GM12878 (cell line): ENCODE measurements at regions not wholly inside any gene's neighbourhood (a gene's known extent, or its start where the extent isn't known, plus 50 kb on each side); places are given as distances from the start of the nearest gene placed in this dataset.

Experiments used
- ATAC-seq: fragments of 200-7000 bp; cut with Tn5 transposase; 3 replicates; pipeline ENCODE4 v1.9.1; 2020; ENCODE audit warnings: mild to moderate bottlenecking, moderate library complexity
- BruUV-seq: library from RNA; stranded (reverse); fragments of 400-500 nt; replicated peaks from 2 replicates; lab custom pipeline; 2021; lab: Mats Ljungman, UMichigan
- CTCF ChIA-PET: fragments of 300-600 bp; sonication (Branson Sonifier 250); formaldehyde crosslinking; extraction: SDS; loops from one replicate; lab custom pipeline; 2021; ENCODE audit warnings: inconsistent platforms; lab: Yijun Ruan, JAX
- POLR2A ChIA-PET: fragments of 350-600 bp; formaldehyde crosslinking; extraction: SDS; loops from one replicate; lab custom pipeline; 2021; ENCODE audit warnings: inconsistent platforms; lab: Charles Lee
- RAD21 ChIA-PET: fragments of 300-600 bp; sonication (Branson Sonifier 250); formaldehyde crosslinking; loops from one replicate; lab custom pipeline; 2023; ENCODE audit warnings: antibody characterized with exemption; ENCODE audit not compliant: unreplicated experiment; lab: Charles Lee
- SMC1A ChIA-PET: fragments of 300-600 bp; sonication (Branson Sonifier 250); formaldehyde crosslinking; loops from one replicate; lab custom pipeline; 2023; ENCODE audit not compliant: unreplicated experiment, uncharacterized antibody; lab: Charles Lee
- DNase-seq: peaks from one replicate; pipeline ENCODE4 v3.0.0-alpha.2; 2011; ENCODE audit warnings: low read depth, low spot score
- FAIRE-seq: peaks from 3 replicates; lab custom pipeline; 2011; peaks lifted over from hg19 to GRCh38; lab: Jason Lieb, UNC
- H2AFZ ChIP-seq: 2 replicates; pipeline ENCODE4 v1.6.0; 2011; ENCODE audit warnings: low read depth, low read length, control low read depth; ENCODE audit not compliant: control insufficient read depth
- H3K27ac ChIP-seq: 2 replicates; pipeline ENCODE4 v1.5.1; 2011; ENCODE audit warnings: control low read depth; ENCODE audit not compliant: control insufficient read depth, insufficient read depth
- H3K27me3 ChIP-seq, 2 experiments: replicated peaks in 1 of 2; 2 replicates each; pipeline versions ENCODE4 v1.6.0 to v1.6.1; 2011; ENCODE audit warnings: low read length in 1 of 2; ENCODE audit not compliant: control insufficient read depth in 2 of 2, insufficient read depth in 2 of 2
- H3K36me3 ChIP-seq, 2 experiments: 2 replicates each; pipeline ENCODE4 v1.5.1; 2011; ENCODE audit warnings: low read length in 1 of 2; ENCODE audit not compliant: control insufficient read depth in 2 of 2, insufficient read depth in 2 of 2
- H3K4me1 ChIP-seq: 2 replicates; pipeline ENCODE4 v1.6.1; 2011; ENCODE audit warnings: mild to moderate bottlenecking, low read length, moderate library complexity, mixed read lengths; ENCODE audit not compliant: control insufficient read depth, insufficient read depth
- H3K4me2 ChIP-seq: 2 replicates; pipeline ENCODE4 v1.6.0; 2011; ENCODE audit warnings: control low read depth; ENCODE audit not compliant: control insufficient read depth, insufficient read depth
- H3K4me3 ChIP-seq: fragments of 200-600 bp; sonication (generic); 2 replicates; pipeline ENCODE4 v1.5.1; 2016
- H3K79me2 ChIP-seq: 2 replicates; pipeline ENCODE4 v1.6.0; 2011; ENCODE audit warnings: low read length; ENCODE audit not compliant: control insufficient read depth, insufficient read depth
- H3K9ac ChIP-seq: 2 replicates; pipeline ENCODE4 v1.8.0; 2011; ENCODE audit warnings: low read length, control low read depth, mixed read lengths; ENCODE audit not compliant: control insufficient read depth, insufficient read depth
- H3K9me3 ChIP-seq: replicated peaks from 3 replicates; pipeline ENCODE4 v1.5.1; 2011; ENCODE audit warnings: mild to moderate bottlenecking, low read length; ENCODE audit not compliant: control insufficient read depth, insufficient read depth
- H4K20me1 ChIP-seq: 2 replicates; pipeline ENCODE4 v1.6.0; 2011; ENCODE audit not compliant: control insufficient read depth, insufficient read depth
- BCL11A ChIP-seq: IDR thresholded peaks from 2 replicates; pipeline ENCODE4 v1.6.1; 2011; ENCODE audit warnings: low read depth, low read length
- DPF2 ChIP-seq: fragments of 450-650 bp; IDR thresholded peaks from 2 replicates; pipeline ENCODE4 v1.6.1; 2017; ENCODE audit warnings: mild to moderate bottlenecking
- EED ChIP-seq: sonication (generic); IDR thresholded peaks from 2 replicates; pipeline ENCODE4 v1.6.1; 2016; ENCODE audit warnings: antibody characterized with exemption, low read depth
- IRF4 ChIP-seq: IDR thresholded peaks from 2 replicates; pipeline ENCODE4 v1.6.1; 2011; ENCODE audit warnings: low read depth, low read length
- KLF5 ChIP-seq: fragments of 450-650 bp; IDR thresholded peaks from 2 replicates; pipeline ENCODE4 v1.6.1; 2014; ENCODE audit warnings: mild to moderate bottlenecking; ENCODE audit not compliant: partially characterized antibody
- MEF2A ChIP-seq: IDR thresholded peaks from 2 replicates; pipeline ENCODE4 v1.6.1; 2011; ENCODE audit warnings: low read depth, mild to moderate bottlenecking, low read length, moderate library complexity; ENCODE audit not compliant: insufficient read depth
- NFIC ChIP-seq: IDR thresholded peaks from 2 replicates; pipeline ENCODE4 v1.6.1; 2012; ENCODE audit warnings: low read depth, mild to moderate bottlenecking, inconsistent platforms, low read length, moderate library complexity
- RUNX3 ChIP-seq: IDR thresholded peaks from 2 replicates; pipeline ENCODE4 v1.6.1; 2012; ENCODE audit warnings: low read length, inconsistent platforms
- SPI1 ChIP-seq: IDR thresholded peaks from 2 replicates; pipeline ENCODE4 v1.6.1; 2011; ENCODE audit warnings: low read depth, mild to moderate bottlenecking, low read length, moderate library complexity, borderline replicate concordance; ENCODE audit not compliant: insufficient read depth
- TCF3 ChIP-seq: IDR thresholded peaks from 2 replicates; pipeline ENCODE4 v1.6.1; 2012; ENCODE audit warnings: low read depth, mild to moderate bottlenecking, low read length, borderline replicate concordance; ENCODE audit not compliant: insufficient read depth
- WGBS: methylation state at CpG from one replicate; pipeline ENCODE4 v1.1.6; 2016; ENCODE audit warnings: low lambda C conversion rate; ENCODE audit not compliant: insufficient replicate concordance, insufficient coverage; ENCODE audit errors: missing lambda C conversion rate; 5-methylcytosine and 5-hydroxymethylcytosine counted together
- in situ Hi-C: fragments of 300-500 bp; cut with MboI; formaldehyde crosslinking; loops from 9 replicates; pipeline ENCODE4 v1.14.3; 2018; ENCODE audit warnings: mixed read lengths
- intact Hi-C: fragments of 100-400 bp; cut with micrococcal nuclease; formaldehyde crosslinking; loops from one replicate; pipeline ENCODE4 v1.14.2; 2022; ENCODE audit not compliant: unreplicated experiment
- TF ChIP-seq, protein P1 (sequence below): fragments of 450-650 bp; IDR thresholded peaks from 2 replicates; pipeline ENCODE4 v1.6.1; 2017; ENCODE audit warnings: borderline replicate concordance

DNA sequence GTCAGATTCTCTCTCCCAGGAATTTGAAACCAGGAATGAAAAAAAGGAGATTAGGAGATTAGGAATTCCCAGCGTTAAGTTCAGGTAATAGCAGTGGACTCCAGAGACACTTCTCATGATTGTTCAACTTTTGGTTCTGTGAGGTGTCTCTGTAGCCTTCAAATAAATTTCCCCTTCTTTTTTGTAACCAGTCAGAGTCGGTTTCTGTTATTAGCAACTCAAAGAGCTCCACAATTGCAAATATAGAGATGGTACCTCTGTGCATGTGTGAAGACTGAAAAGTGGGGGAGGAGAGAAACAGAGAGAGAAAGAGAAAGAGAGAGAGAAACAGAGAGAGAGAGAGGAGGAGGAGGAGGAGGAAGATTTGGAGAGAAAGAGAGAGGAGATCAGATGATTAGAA lies 112.8 kb upstream of the STEAP1B start:
- Histone ChIP-seq H3K9me3 (peaks cover 2% of the 10 kb centered on the region; the same call in 2 of the 3 replicates), H3K27me3 (no peaks in the 10 kb centered on the region; a peak in 2 of 4 replicates), H3K4me3 (no peak overlapping the region), H3K36me3 (no peaks in the 10 kb centered on the region), H3K27ac (no peak overlapping the region), H4K20me1 (no peaks in the 10 kb centered on the region), H2AFZ (no peak overlapping the region), H3K9ac (no peak overlapping the region), H3K4me2 (no peak overlapping the region), H3K79me2 (no peaks in the 10 kb centered on the region), H3K4me1 (peaks cover 9% of the 10 kb centered on the region)
- RAD21 ChIA-PET = no interaction called here
- CTCF ChIA-PET = interaction anchor here (1.1 kb wide), 1 partner anchor 114 kb away, joined by 3 read pairs; the partner anchor contains the start of gene IL6
- TF ChIP-seq NFIC (peak; percentile 26; the same call in 1 of the 2 replicates), TCF3 (no peak), DPF2 (no peak)
- 0% methylated on average over 2 of the region's 2 CpGs for WGBS
- SMC1A ChIA-PET = no interaction called here
- intact Hi-C loops = no loop called here
- no peak for DNase-seq
- no peak for FAIRE-seq
- in situ Hi-C loops = no loop called here
- POLR2A ChIA-PET = no interaction called here
- no peak for ATAC-seq
- no TSS peak for BruUV-seq

DNA sequence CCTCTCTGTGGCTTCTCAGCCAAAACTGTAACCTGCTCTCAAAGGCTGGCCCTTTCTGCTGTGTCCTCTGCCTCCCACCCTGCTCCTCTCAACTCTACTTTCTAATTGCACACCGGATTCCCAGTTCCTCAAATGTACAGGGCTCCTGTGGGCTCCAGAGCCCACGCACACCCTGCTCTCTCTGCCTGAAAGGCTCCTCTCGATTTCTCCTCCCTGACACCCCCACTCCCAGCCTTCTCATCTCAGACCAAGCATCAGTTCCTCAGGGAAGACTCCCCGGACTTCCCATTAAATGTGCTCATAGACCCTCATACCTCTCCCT lies 111.7 kb upstream of the STEAP1B start:
- H3K79me2 ChIP-seq = no peaks in the 10 kb centered on the region
- no peak overlapping the region for H2AFZ ChIP-seq
- DNase-seq (no peak), FAIRE-seq (no peak), ATAC-seq (no peak)
- H3K4me2 ChIP-seq = peak overlapping the region; percentile 51; the same call in 1 of the 2 replicates
- ChIA-PET SMC1A (interaction anchor here (1.4 kb wide), 1 partner anchor 28 kb away, joined by 3 read pairs; no protein-coding TSS in a partner anchor), CTCF (interaction anchor here (0.8 kb wide), 1 partner anchor 23 kb away, joined by 4 read pairs; no protein-coding TSS in a partner anchor), RAD21 (no interaction called here), POLR2A (no interaction called here)
- no peaks in the 10 kb centered on the region; a peak in 2 of 4 replicates for H3K27me3 ChIP-seq
- WGBS = 4% methylated on average over 4 of the region's 4 CpGs
- in situ Hi-C loops = no loop called here
- H3K9ac ChIP-seq = no peak overlapping the region
- no peak overlapping the region for H3K27ac ChIP-seq
- H3K4me3 ChIP-seq = no peak overlapping the region
- no peaks in the 10 kb centered on the region; the same call in 2 of the 3 replicates for H3K9me3 ChIP-seq
- BruUV-seq = no TSS peak
- no peaks in the 10 kb centered on the region for H4K20me1 ChIP-seq
- intact Hi-C loops = no loop called here
- no peaks in the 10 kb centered on the region for H3K36me3 ChIP-seq
- TF ChIP-seq RUNX3 = peak; percentile 49; the same call in 1 of the 2 replicates
- 0 out of 2 replicates have a peak, but pooled peaks have one; percentile 31 for TF ChIP-seq NFIC
- TF ChIP-seq MEF2A = 0 out of 2 replicates have a peak, but pooled peaks have one; percentile 29
- TF ChIP-seq BCL11A = peak; percentile 56; the same call in 1 of the 2 replicates
- TF ChIP-seq EED = no peak
- TF ChIP-seq SPI1 = peak; percentile 87
- TF ChIP-seq, protein P1, sequence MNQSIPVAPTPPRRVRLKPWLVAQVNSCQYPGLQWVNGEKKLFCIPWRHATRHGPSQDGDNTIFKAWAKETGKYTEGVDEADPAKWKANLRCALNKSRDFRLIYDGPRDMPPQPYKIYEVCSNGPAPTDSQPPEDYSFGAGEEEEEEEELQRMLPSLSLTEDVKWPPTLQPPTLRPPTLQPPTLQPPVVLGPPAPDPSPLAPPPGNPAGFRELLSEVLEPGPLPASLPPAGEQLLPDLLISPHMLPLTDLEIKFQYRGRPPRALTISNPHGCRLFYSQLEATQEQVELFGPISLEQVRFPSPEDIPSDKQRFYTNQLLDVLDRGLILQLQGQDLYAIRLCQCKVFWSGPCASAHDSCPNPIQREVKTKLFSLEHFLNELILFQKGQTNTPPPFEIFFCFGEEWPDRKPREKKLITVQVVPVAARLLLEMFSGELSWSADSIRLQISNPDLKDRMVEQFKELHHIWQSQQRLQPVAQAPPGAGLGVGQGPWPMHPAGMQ = no peak
- TF ChIP-seq KLF5 = no peak
- TF ChIP-seq IRF4 = peak; percentile 61; the same call in 1 of the 2 replicates
- H3K4me1 ChIP-seq = peaks cover 9% of the 10 kb centered on the region
